Globus pallidus (tissue), 1 donor: ENCODE measurements at regions not wholly inside any gene's neighbourhood (a gene's known extent, or its start where the extent isn't known, plus 50 kb on each side); places are given as distances from the start of the nearest gene placed in this dataset.

ENCODE experiments used
- DNase-seq: peaks from one replicate; pipeline ENCODE4 v3.0.0-alpha.2; 2015; ENCODE audit warnings: low spot score

DNA sequence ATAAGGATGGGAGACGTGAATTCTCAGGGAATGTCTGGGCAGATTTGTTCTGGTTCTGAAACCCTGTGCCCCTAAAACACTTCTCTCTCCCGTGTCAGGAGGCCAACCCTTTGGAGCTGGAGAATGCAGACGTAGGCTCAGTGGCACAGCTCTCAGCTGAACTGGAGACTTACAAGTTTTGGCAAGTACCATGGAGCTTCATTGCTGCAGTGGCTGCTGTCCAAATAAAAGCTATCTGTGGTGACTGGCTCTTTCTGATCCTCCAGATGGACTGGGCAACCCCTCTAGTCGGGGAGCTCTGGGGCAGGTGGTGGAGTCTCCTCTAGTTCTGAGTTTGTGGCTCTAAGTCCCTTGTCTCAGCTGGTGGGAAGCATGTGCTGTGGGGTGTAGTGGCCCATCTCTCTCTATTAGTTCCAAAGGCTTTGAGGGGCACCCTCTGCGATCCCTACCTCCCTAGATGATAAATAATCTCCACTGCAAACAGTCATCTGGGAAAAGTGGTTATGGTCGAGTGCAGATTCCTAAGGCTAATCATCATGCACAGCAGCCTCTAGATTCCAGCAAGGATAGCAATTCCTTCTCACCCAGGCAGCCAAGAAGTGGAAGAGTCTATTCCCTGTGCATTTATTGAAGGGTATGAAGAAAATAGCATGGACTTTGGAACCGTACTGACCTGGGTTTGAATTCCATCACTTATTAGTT lies 204.2 kb upstream of the KLF4 start:
- no peak for DNase-seq

DNA sequence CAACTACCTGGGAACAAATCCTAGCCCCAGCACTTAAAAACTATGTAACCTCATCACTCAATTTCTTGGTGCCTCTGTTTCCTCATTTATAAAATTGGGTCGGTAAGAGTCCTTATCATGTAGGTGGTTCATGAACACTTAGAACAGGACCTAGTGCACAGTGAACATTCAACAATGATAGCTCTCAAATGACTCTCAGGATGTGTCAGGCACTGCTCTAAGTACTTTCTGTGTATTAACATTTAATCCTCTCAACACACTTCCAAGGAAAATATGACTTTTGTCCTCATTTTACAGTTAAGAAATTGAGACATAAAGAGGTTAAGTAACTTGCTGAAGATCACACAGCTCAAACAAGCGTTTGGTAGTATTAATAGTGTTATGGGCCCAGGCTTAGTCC lies 202.1 kb upstream of the KLF4 start:
- no peak for DNase-seq

DNA sequence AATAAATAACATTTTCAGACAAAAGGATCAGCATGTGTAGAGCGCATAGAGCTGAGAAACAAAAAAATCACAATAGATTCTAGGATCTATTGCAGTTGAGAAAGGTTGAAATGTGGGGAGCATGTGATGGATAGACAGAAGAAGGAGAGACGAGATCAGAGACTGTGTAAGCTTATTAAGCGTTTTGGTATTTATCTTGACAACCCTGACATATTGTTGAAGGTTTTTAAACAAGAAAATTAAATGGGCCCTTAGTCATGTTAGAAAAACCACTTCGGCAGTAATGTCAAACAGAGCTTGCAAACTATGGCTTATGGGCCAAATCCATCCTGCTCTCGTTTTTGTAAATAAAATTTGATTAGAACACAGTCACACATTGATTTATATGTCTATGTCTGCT lies 200.5 kb upstream of the KLF4 start:
- no peak for DNase-seq

GRCh38 chr9:107688728-107689127 lies 199.2 kb upstream of the KLF4 start:
- DNase-seq, result no peak

DNA sequence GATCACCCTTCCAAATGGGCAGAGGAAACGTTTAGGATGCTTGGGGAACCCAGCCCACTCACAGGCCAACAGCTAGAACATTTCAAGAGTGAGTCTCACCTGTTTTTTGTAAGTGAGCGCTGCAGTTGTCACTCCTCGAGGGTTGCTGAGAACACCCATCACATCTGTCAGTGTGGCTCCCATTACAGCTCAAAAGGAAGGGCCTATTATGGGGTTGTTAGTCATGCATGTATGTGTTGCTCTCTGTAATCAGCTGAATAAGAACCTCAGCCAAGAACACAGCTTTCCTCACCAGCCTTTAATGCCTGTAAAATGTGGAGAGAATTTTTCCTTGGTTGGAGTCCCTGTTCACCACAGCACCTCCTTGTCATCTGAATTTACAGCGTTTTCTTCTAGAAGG lies 196.3 kb upstream of the KLF4 start:
- no peak for DNase-seq

DNA sequence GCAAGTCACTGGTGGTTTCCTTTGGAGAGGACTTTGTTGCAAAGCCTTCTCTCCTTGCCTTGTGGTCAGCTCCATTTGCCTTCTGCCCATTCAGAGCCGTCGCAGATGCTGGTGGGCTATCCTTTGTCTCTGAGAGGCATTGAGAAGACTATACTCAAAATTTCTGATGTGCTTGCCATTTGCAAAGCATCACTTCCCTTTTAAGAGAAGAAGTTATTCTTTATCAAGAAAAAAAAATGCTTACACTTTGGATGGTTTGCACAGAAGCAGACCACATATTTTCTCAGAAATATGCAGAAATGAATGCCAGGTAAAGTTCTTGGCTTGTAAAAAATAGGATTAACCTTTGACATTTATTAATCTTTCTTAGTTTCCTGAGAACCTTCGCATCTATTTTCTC lies 195.8 kb upstream of the KLF4 start:
- DNase-seq, result no peak

DNA sequence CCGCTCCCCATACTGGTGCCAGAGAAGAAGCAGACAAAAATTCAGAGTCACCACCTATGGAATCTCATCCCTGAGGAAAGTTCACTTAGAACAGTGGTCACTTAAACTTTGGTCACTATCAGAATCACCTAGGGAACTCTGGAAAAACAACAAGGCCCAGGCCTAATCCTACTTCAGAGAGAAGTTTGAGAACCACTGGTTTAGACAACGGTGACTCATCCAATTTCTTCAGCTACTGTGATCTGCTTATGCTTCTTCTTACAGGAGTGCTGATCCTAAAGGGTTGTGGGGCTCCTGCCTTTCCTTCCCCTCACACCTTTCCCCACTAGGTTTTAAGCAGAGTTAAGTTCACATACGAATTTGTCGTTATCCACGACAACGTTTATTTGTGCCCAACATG lies 194.7 kb upstream of the KLF4 start:
- DNase-seq, result no peak

- no peak for DNase-seq
These were observed 194.0 kb upstream of the KLF4 start for GRCh38 chr9:107683566-107683965.

DNA sequence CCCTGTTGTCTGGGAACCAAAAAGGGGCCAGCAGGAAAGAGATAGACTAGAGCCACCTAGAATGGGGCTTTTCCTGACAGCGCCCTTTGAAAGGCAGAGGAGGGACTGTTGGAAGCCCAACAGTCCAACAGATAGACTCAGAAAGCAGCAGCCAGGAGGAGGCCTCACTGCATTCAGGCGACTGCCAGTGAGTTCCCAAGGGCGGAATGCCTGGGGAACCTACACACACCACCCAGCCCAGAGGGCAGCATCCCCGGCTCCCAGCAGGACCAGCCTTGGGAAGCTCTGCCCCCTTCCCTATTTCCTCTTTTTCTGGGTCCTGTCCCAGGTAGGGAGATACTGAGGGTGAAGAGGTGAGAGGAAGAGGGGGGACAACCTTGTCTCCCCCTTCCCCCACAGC lies 192.4 kb upstream of the KLF4 start:
- no peak for DNase-seq

DNA sequence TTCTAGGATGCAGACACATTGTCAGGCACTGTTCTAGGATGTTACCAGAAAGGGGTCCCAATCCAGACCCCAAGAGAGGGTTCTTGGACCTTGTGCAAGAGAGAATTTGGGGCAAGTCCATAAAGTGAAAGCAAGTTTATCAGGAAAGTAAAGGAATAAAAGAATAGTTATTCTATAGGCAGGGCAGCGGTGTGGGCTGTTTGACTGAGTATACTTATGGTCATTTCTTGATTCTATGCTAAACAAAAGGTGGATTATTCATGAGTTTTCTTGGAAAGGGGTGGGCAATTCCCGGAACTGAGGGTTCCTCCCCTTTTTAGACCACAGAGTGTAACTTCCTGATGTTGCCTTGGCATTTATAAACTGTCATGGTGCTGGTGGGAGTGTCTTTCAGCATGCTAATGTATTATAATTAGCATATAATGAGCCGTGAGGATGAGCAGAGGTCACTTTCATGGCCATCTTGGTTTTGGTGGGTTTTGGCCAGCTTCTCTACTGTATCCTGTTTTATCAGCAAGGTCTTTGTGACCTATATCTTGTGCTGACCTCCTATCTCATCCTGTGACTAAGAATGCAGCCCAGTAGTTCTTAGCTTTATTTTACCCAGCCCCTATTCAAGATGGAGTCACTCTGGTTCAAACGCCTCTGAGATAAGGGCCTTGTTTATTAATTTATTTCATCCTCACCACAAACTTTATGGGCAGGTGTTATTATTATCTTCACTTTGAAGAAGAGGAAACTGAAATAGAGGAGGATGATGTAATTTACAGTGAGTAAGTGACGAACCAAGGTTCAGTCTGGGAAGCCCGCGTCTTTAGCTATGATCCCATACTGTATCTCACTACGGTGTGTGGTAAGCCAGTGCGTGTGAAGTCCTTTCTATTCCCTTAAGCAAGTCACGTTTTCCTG lies 186.0 kb upstream of the KLF4 start:
- DNase-seq, result no peak

DNA sequence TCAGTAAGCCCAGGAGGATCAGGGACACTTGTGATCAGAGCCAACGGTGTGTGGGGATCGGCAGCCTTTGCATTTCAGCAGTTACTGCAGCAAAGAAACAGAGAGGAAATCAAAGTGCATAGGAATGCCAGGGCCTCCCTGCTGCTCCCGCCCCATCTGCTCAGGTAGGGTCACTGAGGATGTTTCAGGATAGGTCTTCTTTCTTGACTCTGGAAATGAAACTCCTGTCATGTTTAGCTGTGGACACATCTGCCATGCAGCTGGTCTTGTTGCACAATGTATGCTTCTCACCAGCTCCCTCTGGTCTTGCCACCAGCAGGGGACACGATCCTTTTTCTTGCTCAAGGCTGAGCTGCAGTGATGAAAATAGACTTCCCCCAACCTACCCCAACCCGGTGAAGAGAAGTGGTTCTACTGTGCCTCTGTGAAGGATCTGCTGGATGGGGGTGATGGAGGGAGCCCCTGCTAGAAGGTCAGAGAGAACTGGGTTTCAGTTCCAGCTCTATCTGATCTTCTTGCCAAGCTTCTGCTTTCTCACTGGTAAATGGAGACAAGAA lies 185.2 kb upstream of the KLF4 start:
- DNase-seq, result peak; percentile 64

DNA sequence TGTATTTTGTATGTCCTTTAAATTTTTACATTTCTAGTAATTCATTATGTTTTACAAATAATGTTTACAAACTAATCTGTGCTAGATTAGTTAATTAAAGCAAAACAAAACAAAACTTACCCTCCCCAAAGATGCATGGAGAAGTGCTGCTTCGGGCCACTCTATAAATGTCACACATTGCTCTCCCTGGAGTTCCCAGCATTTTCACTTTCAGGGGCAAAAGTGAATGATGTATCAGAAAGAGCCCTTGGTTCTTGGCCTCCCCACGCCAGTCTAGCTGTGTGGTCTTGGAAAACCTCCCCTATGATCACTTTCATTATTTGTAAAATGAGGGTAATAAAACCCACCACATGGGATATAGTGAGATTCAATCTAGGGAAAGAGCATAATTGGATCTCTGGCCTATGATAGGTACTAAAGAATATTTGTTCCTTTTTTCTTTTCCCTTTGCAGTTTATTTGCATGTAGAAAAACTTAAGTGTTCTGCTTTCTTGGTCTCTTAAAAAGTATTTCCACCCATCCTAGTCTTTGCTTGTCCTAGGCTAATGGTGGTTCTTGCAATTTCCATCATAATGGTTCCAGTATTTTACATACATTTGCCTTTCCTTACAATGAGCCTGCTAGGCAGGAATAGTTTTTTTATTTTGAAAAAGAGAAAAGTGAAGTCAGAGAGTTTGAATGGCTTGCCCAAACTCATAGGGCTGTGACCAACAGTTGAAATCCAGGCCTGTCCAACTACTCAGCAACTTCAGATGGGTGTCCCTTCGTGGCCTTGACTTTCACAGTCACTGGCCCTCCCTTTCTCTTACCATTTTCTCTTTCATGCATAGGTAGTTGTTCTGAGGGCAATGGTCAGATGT lies 184.5 kb upstream of the KLF4 start:
- DNase-seq, result no peak

GRCh38 chr9:107671588-107671987 lies 182.0 kb upstream of the KLF4 start:
- no peak for DNase-seq

GRCh38 chr9:107669422-107669821 lies 179.9 kb upstream of the KLF4 start:
- no peak for DNase-seq

DNA sequence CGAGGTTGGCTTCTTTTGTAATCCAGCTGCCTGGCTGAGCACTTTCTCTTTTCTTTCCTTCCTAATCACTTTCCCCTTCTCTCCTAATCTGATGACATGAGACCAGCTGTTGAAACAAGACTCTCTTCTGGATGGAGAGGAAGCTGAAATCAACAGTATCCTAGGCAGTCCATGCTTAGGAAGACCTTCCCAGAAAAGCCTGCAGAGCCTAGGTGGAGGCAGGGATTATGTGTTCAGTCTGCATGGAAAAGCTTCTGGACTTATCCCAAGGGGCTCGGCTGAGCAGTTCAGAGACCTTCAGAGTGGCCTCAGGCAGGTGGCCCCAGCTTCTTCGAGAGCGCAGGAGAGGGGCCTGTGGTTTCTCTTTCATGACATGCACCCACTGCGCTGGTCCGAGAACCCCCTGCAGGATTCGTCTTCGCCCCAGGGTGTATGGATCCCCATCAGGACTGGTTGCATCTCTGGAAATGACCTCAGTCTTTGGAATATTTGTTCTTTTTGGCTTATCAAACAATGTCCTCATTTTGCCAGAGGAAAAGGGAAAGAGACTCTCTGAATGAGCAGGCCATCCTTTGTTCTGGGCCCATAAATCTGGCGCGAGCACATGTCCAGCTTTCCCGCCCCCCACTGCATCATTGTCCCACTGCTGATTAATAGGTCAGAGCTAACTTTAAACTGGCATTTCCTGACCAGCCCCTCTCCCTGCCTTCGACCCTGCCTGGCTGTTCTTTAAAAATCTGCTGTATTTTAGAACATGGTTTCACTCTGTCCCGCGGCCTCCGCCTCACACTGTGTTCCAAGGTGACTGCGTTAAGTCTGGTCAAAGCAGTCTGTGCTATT lies 177.9 kb upstream of the KLF4 start:
- no peak for DNase-seq

- no peak for DNase-seq
These were observed 175.5 kb upstream of the KLF4 start for GRCh38 chr9:107665057-107665456.

DNA sequence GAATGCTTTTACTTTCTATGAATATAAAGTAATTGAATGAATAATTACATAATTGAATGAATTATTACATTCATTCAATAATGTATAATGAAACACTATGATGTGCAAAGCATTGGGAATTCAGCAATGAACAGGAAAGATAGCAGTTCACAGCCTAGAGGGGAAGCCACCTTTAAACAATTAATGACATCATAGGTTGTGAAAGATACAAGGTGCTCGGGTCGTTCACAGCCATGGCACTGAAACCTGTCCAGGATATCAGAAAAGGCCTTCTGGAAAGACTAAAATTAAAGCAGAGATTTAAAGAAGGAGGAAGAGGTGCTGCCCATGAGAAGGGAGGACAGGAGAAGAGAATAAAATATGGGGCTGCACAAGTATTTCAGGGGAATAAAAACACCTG lies 171.4 kb upstream of the KLF4 start:
- no peak for DNase-seq

DNA sequence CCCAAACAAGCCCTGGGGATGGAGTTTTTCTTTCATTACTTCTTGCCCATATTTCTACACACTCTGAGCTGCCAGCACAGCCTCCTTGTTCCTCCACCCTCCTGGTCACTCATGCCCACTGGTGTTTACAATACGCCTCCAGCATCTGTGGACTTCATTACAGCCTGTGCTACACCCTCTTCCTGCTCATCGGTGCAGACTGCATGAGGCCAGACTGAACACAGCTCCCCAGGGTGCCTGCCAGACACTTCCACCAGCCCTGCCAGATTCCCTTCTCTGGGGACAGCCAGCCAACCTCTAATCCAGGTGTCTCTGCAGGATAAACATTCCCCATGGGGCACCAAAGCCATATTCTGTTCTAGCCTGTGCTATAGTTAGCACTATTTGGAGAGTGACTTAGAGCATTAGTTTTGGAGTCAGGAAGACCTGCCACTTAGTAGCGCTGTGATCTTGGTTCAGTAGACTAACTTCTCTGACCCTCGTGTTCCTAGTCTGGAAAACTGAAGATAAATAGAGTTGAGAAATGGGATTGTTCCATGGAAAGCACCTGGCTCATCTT lies 163.8 kb upstream of the KLF4 start:
- no peak for DNase-seq

DNA sequence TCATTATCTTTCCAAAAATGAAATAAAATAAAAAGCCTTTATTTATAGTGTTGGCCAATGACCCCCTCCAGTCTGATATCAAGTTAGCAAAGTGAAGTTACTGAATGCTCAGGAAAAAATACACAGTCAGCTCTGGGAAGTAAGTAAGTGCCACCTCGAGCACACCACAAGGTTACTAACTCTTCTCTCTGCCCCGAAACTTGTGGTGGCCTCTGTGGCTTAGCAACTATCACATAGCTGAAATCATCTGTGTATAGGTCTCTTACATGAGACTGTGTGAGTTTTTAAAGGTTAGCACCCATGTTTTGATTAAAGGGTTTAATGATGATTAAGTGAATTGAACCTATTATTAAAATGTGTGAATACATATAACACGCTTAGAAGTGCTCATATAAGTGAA lies 161.4 kb upstream of the KLF4 start:
- no peak for DNase-seq

GRCh38 chr9:107650321-107650720 lies 160.8 kb upstream of the KLF4 start:
- no peak for DNase-seq

- DNase-seq, result no peak
These were observed 158.7 kb upstream of the KLF4 start for GRCh38 chr9:107648153-107648715.
